Fibroblast of lung (primary cell): ENCODE measurements at regions not wholly inside any gene's neighbourhood (a gene's known extent, or its start where the extent isn't known, plus 50 kb on each side); places are given as distances from the start of the nearest gene placed in this dataset.

ENCODE experiments used
- DNase-seq, 2 donors: peaks; one replicate each; pipeline versions ENCODE4 v3.0.0 to v3.0.0-alpha.2; 2010; ENCODE audit warnings: low read depth in 2 of 2
- H2AFZ ChIP-seq: 2 replicates; pipeline ENCODE4 v1.5.1; 2012; ENCODE audit warnings: low read length, control low read depth, inconsistent platforms
- H3K27ac ChIP-seq: 2 replicates; pipeline ENCODE4 v1.5.1; 2011; ENCODE audit warnings: low read length, control low read depth; ENCODE audit not compliant: insufficient read depth
- H3K27me3 ChIP-seq: 2 replicates; pipeline ENCODE4 v1.5.1; 2011; ENCODE audit warnings: mild to moderate bottlenecking, low read length; ENCODE audit not compliant: control insufficient read depth, insufficient read depth
- H3K36me3 ChIP-seq: 2 replicates; pipeline ENCODE4 v1.5.1; 2011; ENCODE audit warnings: low read length; ENCODE audit not compliant: control insufficient read depth, insufficient read depth
- H3K4me1 ChIP-seq: 2 replicates; pipeline ENCODE4 v1.5.1; 2011; ENCODE audit warnings: low read length; ENCODE audit not compliant: control insufficient read depth, insufficient read depth; ENCODE audit errors: extremely low read depth
- H3K4me2 ChIP-seq: 2 replicates; pipeline ENCODE4 v1.5.1; 2011; ENCODE audit warnings: low read length, control low read depth; ENCODE audit not compliant: insufficient read depth; ENCODE audit errors: extremely low read depth
- H3K4me3 ChIP-seq, 4 experiments: fragments of 200-600 bp in 1 of 4; sonication (generic) in 1 of 4; replicated peaks in 1 of 4; 2 replicates each; pipeline ENCODE4 v1.5.1; 2011 to 2016; ENCODE audit warnings: low read length in 4 of 4, low read depth in 3 of 4, mild to moderate bottlenecking in 3 of 4, control low read depth in 2 of 4, inconsistent platforms in 1 of 4, mixed read lengths in 1 of 4; ENCODE audit not compliant: insufficient read depth in 1 of 4; ENCODE audit errors: control extremely low read depth in 1 of 4
- H3K79me2 ChIP-seq: 2 replicates; pipeline ENCODE4 v1.5.1; 2012; ENCODE audit warnings: mild to moderate bottlenecking, low read length, inconsistent platforms; ENCODE audit not compliant: control insufficient read depth, insufficient read depth
- H3K9ac ChIP-seq: 2 replicates; pipeline ENCODE4 v1.5.1; 2011; ENCODE audit warnings: mild to moderate bottlenecking, low read length, control low read depth; ENCODE audit not compliant: insufficient read depth
- H3K9me3 ChIP-seq: 2 replicates; pipeline ENCODE4 v1.5.1; 2012; ENCODE audit warnings: low read depth, low read length; ENCODE audit not compliant: control insufficient read depth, insufficient read depth
- H4K20me1 ChIP-seq: 2 replicates; pipeline ENCODE4 v1.5.1; 2011; ENCODE audit warnings: low read length; ENCODE audit not compliant: control insufficient read depth, insufficient read depth; ENCODE audit errors: extremely low read depth
- CTCF ChIP-seq, 2 donors: IDR thresholded peaks in 1 of 2; conservative IDR thresholded peaks in 1 of 2; 1 replicate in 1 of 2; 2 replicates in 1 of 2; pipeline ENCODE4 v1.5.1; 2011 to 2012; ENCODE audit warnings: low read length in 2 of 2, control low read depth in 1 of 2, inconsistent platforms in 1 of 2, low read depth in 1 of 2, mild to moderate bottlenecking in 1 of 2
- EZH2 ChIP-seq: IDR thresholded peaks from 2 replicates; pipeline ENCODE4 v1.5.1; 2012; ENCODE audit warnings: low read length, control low read depth, mild to moderate bottlenecking; ENCODE audit errors: missing control alignments

GRCh38 chr17:71192848-71193247 lies 928.0 kb upstream of the SOX9 start:
- no peak for TF ChIP-seq CTCF (conservative IDR thresholded peaks at IDR 0.05 in 1 of 2, IDR thresholded peaks at IDR 0.05 in 1 of 2; ENCODE audit: low read depth in 1 of 2, low read length in 2 of 2)
- TF ChIP-seq EZH2 = no peak
- no peak overlapping the region for H2AFZ ChIP-seq
- peak in 1 of 2 donors; percentile 72 for DNase-seq
- H3K4me2 ChIP-seq = no peak overlapping the region
- no peak overlapping the region for H3K9ac ChIP-seq
- H3K4me3 ChIP-seq = no peak overlapping the region
- no peaks in the 10 kb centered on the region for H3K9me3 ChIP-seq
- H3K27me3 ChIP-seq = no peaks in the 10 kb centered on the region
- H3K4me1 ChIP-seq = peaks cover 6% of the 10 kb centered on the region
- no peaks in the 10 kb centered on the region for H4K20me1 ChIP-seq
- H3K36me3 ChIP-seq = no peaks in the 10 kb centered on the region
- no peaks in the 10 kb centered on the region for H3K79me2 ChIP-seq
- no peak overlapping the region for H3K27ac ChIP-seq

- Histone ChIP-seq H3K9me3 (no peaks in the 10 kb centered on the region), H3K27ac (no peak overlapping the region), H3K36me3 (no peaks in the 10 kb centered on the region), H3K79me2 (no peaks in the 10 kb centered on the region), H3K27me3 (no peaks in the 10 kb centered on the region), H3K4me3 (no peak overlapping the region), H3K4me2 (no peak overlapping the region), H2AFZ (no peak overlapping the region), H3K9ac (no peak overlapping the region), H4K20me1 (no peaks in the 10 kb centered on the region), H3K4me1 (no peaks in the 10 kb centered on the region)
- DNase-seq = no peak
- no peak for TF ChIP-seq CTCF (conservative IDR thresholded peaks at IDR 0.05 in 1 of 2, IDR thresholded peaks at IDR 0.05 in 1 of 2; ENCODE audit: low read depth in 1 of 2, low read length in 2 of 2)
- no peak for TF ChIP-seq EZH2
Measured at GRCh38 chr17:71200597-71200996, 920.2 kb upstream of the SOX9 start.

GRCh38 chr17:71201639-71202038 lies 919.2 kb upstream of the SOX9 start:
- Histone ChIP-seq H3K4me1 (no peaks in the 10 kb centered on the region), H3K27ac (no peak overlapping the region), H3K9ac (no peak overlapping the region), H3K9me3 (no peaks in the 10 kb centered on the region), H3K79me2 (no peaks in the 10 kb centered on the region), H3K27me3 (no peaks in the 10 kb centered on the region), H3K4me3 (no peak overlapping the region), H4K20me1 (no peaks in the 10 kb centered on the region), H3K36me3 (no peaks in the 10 kb centered on the region), H2AFZ (no peak overlapping the region), H3K4me2 (no peak overlapping the region)
- TF ChIP-seq EZH2 (no peak), CTCF (conservative IDR thresholded peaks at IDR 0.05 in 1 of 2, IDR thresholded peaks at IDR 0.05 in 1 of 2; ENCODE audit: low read depth in 1 of 2, low read length in 2 of 2) (no peak)
- no peak for DNase-seq
